GM18909 (cell line): ENCODE measurements at regions not wholly inside any gene's neighbourhood (a gene's known extent, or its start where the extent isn't known, plus 50 kb on each side); places are given as distances from the start of the nearest gene placed in this dataset.

Experiments used
- ATAC-seq: cut with Tn5 transposase; IDR thresholded peaks from one replicate; pipeline ENCODE4 v1.9.1; 2021; ENCODE audit warnings: mild to moderate bottlenecking; ENCODE audit not compliant: unreplicated experiment, poor library complexity

DNA sequence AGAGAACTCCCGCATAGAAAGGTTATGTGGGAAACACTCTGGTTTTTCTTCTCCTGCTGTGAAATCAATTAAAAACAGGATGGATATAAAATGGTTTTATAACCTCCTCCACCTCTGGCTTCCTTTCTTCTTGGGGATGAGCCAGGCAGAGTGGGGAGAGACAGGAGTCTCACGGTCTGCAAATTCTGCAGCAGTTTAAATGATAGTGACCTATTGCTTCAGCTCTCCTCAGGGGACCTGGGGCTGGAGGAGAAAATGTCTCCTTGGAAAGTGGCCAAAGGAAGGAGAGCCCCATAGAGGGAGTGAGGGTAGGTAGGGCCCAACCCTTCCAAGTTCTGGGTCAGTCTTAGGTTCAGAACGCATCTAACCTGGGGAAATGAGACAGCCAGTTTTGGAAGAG lies 118.8 kb downstream of the MTX3 start:
- ATAC-seq = no peak

DNA sequence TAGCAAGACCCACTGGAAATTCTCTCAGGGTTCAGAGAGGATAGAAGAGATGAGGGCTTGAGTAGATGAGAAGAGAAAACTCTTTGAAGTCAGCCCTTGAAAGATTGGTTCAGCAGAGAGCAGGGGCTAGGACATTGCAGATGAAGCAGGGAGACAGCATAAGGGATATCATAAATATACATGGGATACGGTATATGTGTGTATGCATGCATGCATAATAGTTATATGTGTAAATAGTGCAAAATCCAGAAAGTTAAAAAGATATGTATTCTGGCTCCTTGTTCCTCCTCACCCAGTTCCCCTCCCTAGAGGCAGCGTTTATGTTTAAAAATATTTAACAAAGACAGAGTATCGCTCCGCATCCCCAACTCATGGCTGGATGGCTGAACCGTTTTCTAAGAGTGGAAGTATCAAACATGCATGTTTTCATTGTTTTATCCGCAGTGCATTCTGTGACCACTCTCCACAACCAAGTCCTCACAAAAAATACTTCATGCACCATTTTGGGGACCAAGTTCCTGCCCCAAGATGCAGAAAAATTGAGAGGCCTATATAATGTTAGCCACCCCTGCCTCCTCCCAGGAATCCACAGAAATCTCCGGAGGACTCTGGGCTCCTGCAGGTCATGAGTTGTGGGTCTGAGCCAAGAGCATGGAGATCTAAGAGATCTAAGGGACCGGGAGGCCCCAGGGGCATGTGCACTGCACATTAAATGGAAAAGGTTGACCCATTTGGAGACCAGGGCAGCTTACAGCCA lies 119.5 kb downstream of the MTX3 start:
- no peak for ATAC-seq

DNA sequence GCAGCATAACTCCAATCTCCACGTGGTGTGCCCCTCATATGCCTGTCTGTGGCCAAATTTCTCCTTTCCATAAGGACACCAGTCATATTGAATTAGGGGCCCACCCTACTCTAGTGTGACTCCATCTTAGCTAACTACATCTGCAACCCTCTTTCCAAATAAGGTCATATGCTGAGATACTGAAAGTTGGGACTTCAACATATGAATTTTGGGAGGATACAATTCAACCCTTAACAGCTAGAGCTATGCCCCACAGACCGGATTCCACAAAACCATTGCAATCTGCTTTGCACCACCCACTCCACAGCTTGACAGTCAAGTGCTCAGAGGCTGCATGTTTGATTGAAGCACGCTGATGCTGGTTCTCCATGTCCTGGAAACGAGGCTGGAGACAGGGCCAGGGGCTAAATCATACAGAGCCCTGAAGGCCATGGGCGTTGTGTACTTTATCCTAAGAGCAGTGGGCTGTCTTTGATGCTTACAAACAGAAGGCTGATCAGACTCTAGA lies 122.8 kb downstream of the MTX3 start:
- no peak for ATAC-seq

DNA sequence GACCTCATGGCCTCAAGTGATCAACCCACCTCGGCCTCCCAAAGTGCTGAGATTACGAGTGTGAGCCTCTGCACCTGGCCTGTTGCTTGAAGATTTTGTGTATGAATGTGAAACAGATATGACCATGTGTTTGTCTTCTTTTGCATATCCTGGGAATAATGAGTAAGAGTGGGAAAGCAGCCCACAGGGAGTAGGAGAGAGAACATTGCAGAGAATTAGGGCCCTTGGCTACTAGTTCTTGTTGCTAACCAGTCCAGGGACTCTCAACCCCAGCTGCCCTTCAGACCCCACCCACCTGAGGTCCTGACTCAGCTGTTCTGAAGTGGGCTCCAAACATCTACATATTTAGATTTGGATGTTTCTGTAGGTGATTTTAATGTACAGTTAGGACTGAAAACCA lies 125.5 kb downstream of the MTX3 start:
- ATAC-seq = no peak

DNA sequence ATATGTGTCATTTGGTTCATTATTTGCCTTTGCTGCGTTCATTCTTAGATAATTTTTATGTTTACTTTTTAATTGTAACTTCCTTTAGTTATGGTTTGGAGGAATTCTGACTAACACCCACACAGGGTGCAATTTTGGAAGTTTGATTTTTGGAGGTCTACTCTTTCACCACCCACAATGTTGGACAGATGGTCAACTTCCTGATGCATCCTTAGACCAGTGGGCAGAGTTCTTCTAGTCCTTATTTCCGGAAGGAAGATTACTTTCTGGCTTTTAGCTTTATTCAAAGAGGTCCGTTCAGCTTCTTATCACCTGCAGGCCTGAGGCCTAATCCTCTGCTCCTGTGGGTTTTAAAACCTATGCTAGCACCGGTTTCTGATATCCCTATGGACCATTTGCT lies 126.7 kb downstream of the MTX3 start:
- ATAC-seq = no peak

DNA sequence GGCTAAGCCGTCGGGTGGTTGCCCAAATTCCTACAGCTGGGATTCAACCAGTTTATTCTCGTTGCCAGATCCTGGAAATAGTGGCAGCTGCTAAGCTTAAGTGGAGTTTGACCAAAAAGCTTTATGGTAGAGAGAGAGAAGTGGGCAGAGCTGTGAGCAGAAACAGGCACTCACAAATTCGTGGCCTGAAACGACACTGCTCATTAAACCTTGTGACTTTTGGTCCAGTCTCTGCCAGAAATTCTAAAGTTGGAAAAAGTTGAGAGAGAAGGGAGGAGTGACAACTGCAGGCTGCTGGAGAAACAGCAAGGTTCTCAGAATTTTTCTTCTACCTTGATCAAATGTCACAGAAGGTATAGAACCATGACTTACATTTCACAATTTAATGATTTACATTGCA lies 131.5 kb downstream of the MTX3 start:
- ATAC-seq = no peak

DNA sequence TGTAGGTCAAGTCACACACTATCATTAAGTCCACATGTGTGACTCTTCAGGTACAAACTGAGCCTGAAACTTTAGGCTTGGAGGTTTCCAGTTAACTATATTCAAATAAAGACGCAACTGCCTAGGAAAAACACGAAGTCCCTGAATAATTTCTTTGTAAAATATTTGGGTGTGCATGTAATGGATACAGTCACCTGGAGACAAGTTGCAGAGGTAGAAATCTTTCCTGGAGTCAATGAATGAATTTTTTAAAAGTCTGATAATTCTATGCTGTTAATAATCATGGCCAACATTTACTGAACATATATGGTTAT lies 132.7 kb downstream of the MTX3 start:
- no peak for ATAC-seq

DNA sequence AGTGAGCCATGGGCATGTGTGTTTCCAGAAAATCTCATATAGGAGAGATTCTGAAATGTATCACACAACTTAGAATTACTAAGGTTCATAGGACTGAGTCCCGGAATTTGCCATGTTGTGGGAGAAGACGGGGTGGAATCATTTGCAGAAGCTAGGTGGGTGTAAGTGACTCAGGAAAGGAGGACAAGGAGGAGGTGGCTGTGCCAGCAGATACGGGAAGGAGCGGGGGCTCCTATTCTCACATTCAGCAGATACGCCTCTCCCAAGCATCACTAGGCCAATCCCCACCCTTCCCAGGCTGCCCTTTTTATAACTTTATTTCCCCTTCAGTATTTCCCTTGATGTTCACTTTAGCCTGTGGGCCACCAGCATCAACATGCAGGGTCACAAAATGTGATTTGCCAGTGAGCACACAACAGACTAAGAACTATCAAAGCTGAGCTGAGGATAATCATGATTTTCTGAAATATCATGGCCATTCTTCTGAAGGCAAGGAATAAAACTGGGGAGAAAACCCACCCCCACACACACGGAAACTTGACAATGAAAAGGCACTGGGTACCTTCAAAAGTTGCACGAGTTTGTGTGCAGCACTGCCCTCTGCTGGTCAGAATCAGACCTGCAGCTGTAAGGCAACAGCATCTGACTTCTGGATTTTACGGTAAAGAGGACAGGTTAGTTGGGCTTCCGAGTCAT lies 133.2 kb downstream of the MTX3 start:
- peak; percentile 44 for ATAC-seq

DNA sequence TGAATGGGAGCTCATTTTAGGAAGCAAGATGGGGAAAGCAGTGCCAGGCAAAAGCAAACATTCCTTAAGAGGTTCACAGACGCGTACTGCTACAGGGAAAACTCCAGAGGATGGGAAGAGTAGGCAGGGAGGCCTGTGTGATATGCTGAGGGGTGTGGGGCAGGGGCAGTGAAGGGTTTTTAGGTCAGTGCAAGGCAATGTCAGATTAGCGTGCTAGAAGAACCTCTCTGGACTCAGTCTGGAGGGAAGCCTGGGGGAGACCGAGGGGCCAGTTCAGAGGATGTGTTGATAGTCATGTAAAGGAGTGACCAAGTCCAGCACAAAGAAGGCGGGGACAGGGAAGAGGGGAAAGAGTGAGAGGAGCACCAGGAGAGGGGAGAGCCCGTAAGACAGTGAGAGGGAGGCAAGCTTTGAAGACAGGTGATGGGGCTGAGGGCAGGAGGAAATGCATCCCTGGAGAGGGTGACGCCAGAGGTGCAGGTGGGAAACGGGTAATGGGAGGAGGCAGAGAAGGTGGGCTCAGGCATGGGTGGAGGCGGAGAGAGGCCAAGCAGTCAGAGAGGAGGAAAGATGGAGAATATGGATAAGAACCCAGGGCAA lies 134.5 kb downstream of the MTX3 start:
- no peak for ATAC-seq

DNA sequence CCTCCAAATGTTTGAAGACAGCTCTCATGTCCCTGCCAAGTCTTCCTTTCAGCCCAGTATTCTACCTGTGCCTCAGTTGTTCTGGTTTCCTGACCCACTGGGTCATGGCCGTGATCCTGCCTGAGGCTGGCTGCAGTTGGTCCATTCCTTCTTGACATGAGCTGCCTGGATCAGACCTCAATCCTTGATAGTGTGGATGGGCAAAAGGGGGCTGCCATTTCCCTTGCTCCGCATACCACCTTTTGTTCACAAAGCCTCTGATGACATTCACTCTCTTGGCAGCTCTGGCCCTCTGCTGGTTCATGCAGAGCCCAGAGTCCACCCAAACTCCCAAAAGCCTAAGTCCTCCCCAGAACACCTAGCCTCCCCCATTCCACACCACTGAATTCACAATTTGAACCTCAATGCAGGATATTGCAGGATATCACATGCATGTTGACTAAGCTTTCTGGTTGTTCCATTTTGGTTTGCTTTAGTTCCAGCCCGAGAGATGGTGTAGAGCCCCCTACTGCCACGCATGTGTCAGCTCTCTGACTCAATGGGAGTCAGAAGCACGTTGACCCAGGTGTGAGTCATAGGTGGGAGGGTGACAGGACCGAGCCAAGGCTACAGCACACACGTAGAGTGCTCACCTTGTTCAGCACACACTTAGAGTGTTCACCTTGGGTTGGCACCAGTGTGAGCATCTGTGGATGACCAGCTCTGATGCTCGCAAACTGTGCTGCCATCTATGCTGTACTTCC lies 137.2 kb downstream of the MTX3 start:
- ATAC-seq = no peak

DNA sequence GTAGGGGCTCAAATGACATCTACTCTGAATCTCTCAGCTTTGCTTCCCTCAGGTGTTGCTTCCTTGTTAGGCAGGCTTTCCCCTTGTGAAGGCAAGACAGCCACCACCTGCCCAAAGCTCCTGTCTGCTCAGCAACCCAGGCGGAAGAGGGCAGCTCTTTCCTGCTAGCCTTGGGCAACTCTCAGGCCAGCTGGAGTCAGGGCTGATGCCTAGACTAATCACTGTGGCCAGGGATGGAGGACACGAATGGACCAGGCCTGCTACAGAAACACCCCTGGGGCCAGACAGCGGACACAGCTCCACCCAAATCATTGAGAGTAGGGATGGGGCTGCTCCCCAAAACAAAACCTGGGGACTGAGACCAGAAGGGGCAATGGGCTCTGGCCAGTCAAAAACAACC lies 138.0 kb downstream of the MTX3 start:
- ATAC-seq = no peak

DNA sequence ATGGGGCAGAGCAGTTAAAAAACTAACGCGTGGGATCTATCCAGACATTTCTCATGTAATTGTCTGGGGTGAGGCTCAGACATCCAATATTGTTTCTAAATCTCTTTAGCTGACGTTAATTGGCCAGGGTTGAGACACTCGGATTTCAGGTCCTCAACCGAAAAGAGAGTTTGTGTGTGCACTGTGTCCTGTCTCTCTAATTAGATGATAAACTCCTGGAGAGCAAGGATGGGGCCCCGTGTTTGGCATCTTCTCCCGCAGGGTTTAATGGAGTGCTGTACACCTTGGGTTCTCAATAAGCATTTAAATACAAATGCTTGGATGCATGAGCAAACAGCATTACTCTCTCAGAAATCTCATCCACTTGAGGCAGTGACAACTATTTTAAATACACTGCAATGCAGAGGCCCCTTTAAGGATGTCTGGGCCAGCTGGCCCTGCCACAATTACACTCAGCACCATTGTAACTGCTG lies 139.6 kb downstream of the MTX3 start:
- ATAC-seq = no peak

DNA sequence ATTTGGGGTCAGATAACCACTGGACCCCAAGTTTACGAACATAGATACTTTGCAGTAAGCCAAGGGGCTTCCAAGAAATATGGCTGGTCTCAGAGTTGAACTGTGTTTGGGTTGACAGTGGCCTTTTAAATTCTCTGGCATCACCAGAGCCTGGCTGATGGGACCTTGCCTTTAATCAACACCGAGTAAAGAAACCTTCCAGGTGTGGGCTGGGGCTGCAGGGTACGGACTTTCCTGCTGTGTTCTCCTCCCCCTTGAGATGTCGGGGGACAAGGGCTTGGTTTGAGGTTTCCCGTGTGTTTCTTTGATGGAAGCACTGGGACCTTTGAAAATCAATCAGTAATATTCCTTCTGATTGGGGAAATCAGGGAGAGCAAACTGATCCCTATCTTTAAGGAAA lies 140.1 kb downstream of the MTX3 start:
- ATAC-seq = no peak

DNA sequence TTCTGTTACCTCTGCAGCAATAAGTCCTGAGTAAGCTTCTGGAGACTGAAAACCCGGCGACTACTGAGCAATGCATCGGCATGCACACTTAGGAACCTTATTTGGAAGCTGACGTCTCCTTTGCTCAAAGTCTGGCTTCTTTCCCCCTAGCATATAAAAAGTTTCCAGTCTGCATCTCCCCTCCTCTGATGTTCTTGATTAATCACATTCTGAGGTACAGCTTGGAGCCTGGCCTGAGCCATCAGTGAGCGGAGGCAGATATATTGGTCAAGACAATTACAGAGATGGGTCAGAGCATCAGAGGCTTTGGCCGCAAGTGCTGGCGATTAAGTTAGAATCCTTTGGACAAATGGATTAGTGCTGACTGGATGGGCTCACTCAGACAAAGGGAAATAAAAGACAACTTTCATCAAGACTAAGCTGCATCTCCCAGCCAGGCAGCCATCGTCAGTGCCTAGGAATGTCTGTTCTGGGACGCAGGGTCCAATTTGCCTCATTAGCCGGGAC lies 140.7 kb downstream of the MTX3 start:
- no peak for ATAC-seq

DNA sequence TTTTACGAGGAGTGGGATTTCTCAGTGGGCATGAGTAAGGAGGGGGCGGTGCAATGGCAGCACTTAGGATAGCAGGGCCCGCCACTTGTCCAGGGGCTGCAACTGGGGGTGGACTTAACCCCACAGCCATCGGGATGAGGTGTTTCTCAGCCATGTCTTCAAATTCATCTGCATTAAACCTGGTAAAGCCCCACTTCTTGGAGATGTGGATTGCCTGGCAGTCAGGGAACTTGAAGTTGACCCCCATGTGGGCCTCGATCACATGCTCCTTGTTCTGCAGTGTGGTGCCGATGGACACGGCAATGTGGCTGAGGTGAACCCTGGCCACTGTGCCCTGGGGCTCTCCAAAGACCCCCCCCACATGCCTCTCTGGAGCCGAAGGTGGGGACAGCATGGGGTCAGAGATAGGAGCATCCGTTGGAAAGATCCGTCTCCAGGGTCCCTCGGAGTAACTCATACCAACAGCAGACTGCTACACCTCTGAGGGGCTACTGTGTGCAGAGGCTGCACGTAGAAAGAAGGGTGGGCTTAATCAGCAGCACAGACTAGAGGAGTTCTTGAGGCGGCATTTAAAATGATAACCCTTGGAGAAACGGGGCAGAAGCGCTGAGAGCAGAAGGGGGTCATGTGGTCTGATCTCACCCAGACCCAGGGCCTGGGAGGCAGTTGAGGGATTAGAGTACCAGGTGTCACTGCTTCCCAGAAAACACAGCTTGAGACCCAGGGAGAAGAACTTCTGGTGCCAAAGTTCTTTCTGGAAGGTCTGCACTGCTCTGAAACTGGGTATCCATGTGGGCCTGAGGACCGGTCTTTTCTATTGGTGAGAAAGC lies 141.4 kb downstream of the MTX3 start:
- no peak for ATAC-seq
